ENCODE measurements at regions not wholly inside any gene's neighbourhood (a gene's known extent, or its start where the extent isn't known, plus 50 kb on each side); places are given as distances from the start of the nearest gene placed in this dataset.

DNA sequence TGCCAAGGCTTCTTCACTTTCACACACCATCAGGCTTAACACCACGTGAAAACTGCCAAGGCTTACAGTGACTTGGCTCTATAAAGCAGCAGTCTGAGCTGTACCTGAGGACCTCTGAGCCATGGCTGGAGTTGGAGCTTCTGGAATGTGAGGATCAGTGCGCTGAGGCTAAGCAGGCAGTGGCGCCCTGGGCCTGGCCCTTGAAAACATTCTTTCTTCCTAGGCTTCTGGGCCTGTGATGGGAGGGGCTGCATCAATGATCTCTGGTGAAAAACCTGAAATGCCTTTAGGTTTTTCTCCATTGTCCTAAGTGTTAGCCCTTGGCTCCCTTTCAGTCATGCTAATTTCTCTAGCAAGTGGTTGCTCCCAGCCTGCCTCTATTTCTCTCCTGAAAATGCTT, 192.5 kb upstream of the PCDH20 start:
- peaks cover 11 to 14% of the 10 kb centered on the region in 2 experiments for H3K4me1 Mint-ChIP-seq
- Histone ChIP-seq H2BK15ac (ENCODE audit: low read depth, low read length) (no peak overlapping the region), H4K5ac (ENCODE audit: insufficient read length, low read depth, low read length) (no peak overlapping the region), H3K4ac (ENCODE audit: low read depth, low read length) (no peak overlapping the region), H3K14ac (ENCODE audit: insufficient read depth, low read length) (no peak overlapping the region), H4K8ac (replicated peaks; ENCODE audit: insufficient read length, low read depth, low read length) (no peak overlapping the region), H2BK20ac (ENCODE audit: low read depth, low read length, poor library complexity, severe bottlenecking) (no peak overlapping the region), H4K20me1 (ENCODE audit: control insufficient read depth, insufficient read depth, insufficient read length) (no peaks in the 10 kb centered on the region), H3K18ac (ENCODE audit: insufficient read length, low read depth, low read length) (no peak overlapping the region), H3K23me2 (ENCODE audit: insufficient read length, low read depth, low read length, poor library complexity, severe bottlenecking) (no peaks in the 10 kb centered on the region), H2AK5ac (ENCODE audit: insufficient read length, low read length) (no peak overlapping the region), H2AFZ (ENCODE audit: low read length) (no peak overlapping the region), H3K4me1 (ENCODE audit: insufficient read depth, low read length) (no peaks in the 10 kb centered on the region), H3K9me3 (ENCODE audit: control insufficient read depth, low read depth, low read length) (no peaks in the 10 kb centered on the region), H3K27ac (ENCODE audit: insufficient read length, low read depth, low read length) (no peak overlapping the region), H2BK5ac (ENCODE audit: insufficient read length, low read length) (no peak overlapping the region), H4K91ac (ENCODE audit: insufficient read length, low read depth, low read length) (no peak overlapping the region), H3K4me2 (ENCODE audit: insufficient read depth, insufficient read length, low read length) (no peak overlapping the region), H3K79me2 (ENCODE audit: insufficient read depth, low read length) (no peaks in the 10 kb centered on the region), H3K9ac (ENCODE audit: extremely low read depth, insufficient read length, low read length) (no peak overlapping the region), H2BK120ac (ENCODE audit: low read depth, low read length, poor library complexity, severe bottlenecking) (no peak overlapping the region), H3T11ph (ENCODE audit: low read length) (no peak overlapping the region), H3K79me1 (ENCODE audit: insufficient read depth, low read depth, low read length, poor library complexity, severe bottlenecking) (no peaks in the 10 kb centered on the region), H3K27me3 (ENCODE audit: insufficient read depth, low read length) (no peaks in the 10 kb centered on the region), H2BK12ac (ENCODE audit: insufficient read length, low read depth, low read length) (no peak overlapping the region), H3K56ac (ENCODE audit: insufficient read length, low read depth, low read length) (no peak overlapping the region), H3K23ac (ENCODE audit: insufficient read length, low read depth, low read length) (no peak overlapping the region)
- peaks cover 6 to 13% (median 8%) of the 10 kb centered on the region in 3 experiments; a peak in 6 of 7 replicates for H3K36me3 Mint-ChIP-seq (ENCODE audit: insufficient read depth in 1 of 3, low read depth in 3 of 3)
- H3K27ac Mint-ChIP-seq = peak overlapping the region in 1 of 3 experiments; percentile 48; a peak in 2 of 7 replicates
- no peaks in the 10 kb centered on the region for H3K27me3 Mint-ChIP-seq (ENCODE audit: low read depth)
- TF ChIP-seq, protein P1, sequence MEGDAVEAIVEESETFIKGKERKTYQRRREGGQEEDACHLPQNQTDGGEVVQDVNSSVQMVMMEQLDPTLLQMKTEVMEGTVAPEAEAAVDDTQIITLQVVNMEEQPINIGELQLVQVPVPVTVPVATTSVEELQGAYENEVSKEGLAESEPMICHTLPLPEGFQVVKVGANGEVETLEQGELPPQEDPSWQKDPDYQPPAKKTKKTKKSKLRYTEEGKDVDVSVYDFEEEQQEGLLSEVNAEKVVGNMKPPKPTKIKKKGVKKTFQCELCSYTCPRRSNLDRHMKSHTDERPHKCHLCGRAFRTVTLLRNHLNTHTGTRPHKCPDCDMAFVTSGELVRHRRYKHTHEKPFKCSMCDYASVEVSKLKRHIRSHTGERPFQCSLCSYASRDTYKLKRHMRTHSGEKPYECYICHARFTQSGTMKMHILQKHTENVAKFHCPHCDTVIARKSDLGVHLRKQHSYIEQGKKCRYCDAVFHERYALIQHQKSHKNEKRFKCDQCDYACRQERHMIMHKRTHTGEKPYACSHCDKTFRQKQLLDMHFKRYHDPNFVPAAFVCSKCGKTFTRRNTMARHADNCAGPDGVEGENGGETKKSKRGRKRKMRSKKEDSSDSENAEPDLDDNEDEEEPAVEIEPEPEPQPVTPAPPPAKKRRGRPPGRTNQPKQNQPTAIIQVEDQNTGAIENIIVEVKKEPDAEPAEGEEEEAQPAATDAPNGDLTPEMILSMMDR (conservative IDR thresholded peaks at IDR 0.05) = no peak
- peak; percentile 71 for DNase-seq
- WGBS (ENCODE audit: extremely low coverage, insufficient read length, low lambda C conversion rate) = no CpG with 5 or more reads among the region's 3 CpGs
- H3K4me3 Mint-ChIP-seq = no peak overlapping the region
- H3K9me3 Mint-ChIP-seq = peaks cover 6 to 13% of the 10 kb centered on the region in 2 experiments
